Left lung (tissue), 4 donors: ENCODE measurements at regions not wholly inside any gene's neighbourhood (a gene's known extent, or its start where the extent isn't known, plus 50 kb on each side); places are given as distances from the start of the nearest gene placed in this dataset.

ENCODE experiments used
- ATAC-seq: fragments of 200-7000 bp; cut with Tn5 transposase; one replicate; pipeline ENCODE4 v1.9.1; 2020; ENCODE audit warnings: moderate library complexity
- DNase-seq, 4 donors: peaks; one replicate each; pipeline ENCODE4 v3.0.0-alpha.2; 2013 to 2020
- H3K27ac ChIP-seq, 2 donors: fragments of 200-600 bp; sonication (generic) in 1 of 2; one replicate each; pipeline versions ENCODE4 v1.5.0 to v1.8.0; 2020 to 2021
- H3K27me3 ChIP-seq, 2 donors: fragments of 200-600 bp; sonication (generic) in 1 of 2; one replicate each; pipeline versions ENCODE4 v1.5.0 to v1.8.0; 2020 to 2021
- H3K36me3 ChIP-seq, 2 donors: fragments of 200-600 bp; sonication (generic) in 1 of 2; one replicate each; pipeline versions ENCODE4 v1.5.0 to v1.8.0; 2020 to 2021
- H3K4me1 ChIP-seq, 2 donors: fragments of 200-600 bp; one replicate each; pipeline ENCODE4 v1.8.0; 2021
- H3K4me3 ChIP-seq, 2 donors: fragments of 200-600 bp; sonication (generic) in 1 of 2; one replicate each; pipeline versions ENCODE4 v1.5.0 to v1.8.0; 2020 to 2021; ENCODE audit warnings: mild to moderate bottlenecking in 1 of 2
- H3K9me3 ChIP-seq, 2 donors: fragments of 200-600 bp; sonication (generic) in 1 of 2; one replicate each; pipeline versions ENCODE4 v1.5.0 to v1.8.0; 2020 to 2021
- CTCF ChIP-seq, 2 donors: fragments of 200-600 bp; sonication (generic) in 1 of 2; IDR thresholded peaks; one replicate each; pipeline versions ENCODE4 v1.5.0 to v1.8.0; 2021; ENCODE audit warnings: antibody characterized with exemption in 2 of 2
- intact Hi-C, 2 donors: fragments of 100-400 bp; cut with DNase I; formaldehyde crosslinking; loops; one replicate each; pipeline versions ENCODE4 v1.11.2 to v1.14.2; 2022
- donor health status: DM: no; HTN: yes; CAD: no.
- donor health status: DM: no; HTN: no; CAD: no.

- Histone ChIP-seq H3K27ac (no peak overlapping the region), H3K4me1 (no peaks in the 10 kb centered on the region), H3K27me3 (no peaks in the 10 kb centered on the region), H3K36me3 (no peaks in the 10 kb centered on the region), H3K9me3 (peaks cover 0 to 14% of the 10 kb centered on the region in 2 donors), H3K4me3 (no peak overlapping the region)
- DNase-seq (no peak), ATAC-seq (no peak)
- TF ChIP-seq CTCF (IDR thresholded peaks at IDR 0.05), result no peak
- intact Hi-C loops, result no loop called here
Observed at GRCh38 chr17:77515227-77515626, 374.5 kb downstream of the SEC14L1 start.

- Histone ChIP-seq H3K4me3 (no peak overlapping the region), H3K4me1 (no peaks in the 10 kb centered on the region), H3K27ac (no peak overlapping the region), H3K36me3 (no peaks in the 10 kb centered on the region), H3K9me3 (peaks cover 0 to 4% of the 10 kb centered on the region in 2 donors), H3K27me3 (no peaks in the 10 kb centered on the region)
- ATAC-seq (no peak), DNase-seq (no peak)
- no peak for TF ChIP-seq CTCF (IDR thresholded peaks at IDR 0.05)
- intact Hi-C loops, result no loop called here
Observed at GRCh38 chr17:77516902-77517301, 376.1 kb downstream of the SEC14L1 start.

GRCh38 chr17:77521076-77521475 lies 380.3 kb downstream of the SEC14L1 start:
- Histone ChIP-seq H3K9me3 (no peaks in the 10 kb centered on the region), H3K36me3 (no peaks in the 10 kb centered on the region), H3K4me1 (no peaks in the 10 kb centered on the region), H3K27me3 (peaks cover 0 to 2% of the 10 kb centered on the region in 2 donors), H3K27ac (no peak overlapping the region), H3K4me3 (no peak overlapping the region)
- intact Hi-C loops, result no loop called here
- no peak for TF ChIP-seq CTCF (IDR thresholded peaks at IDR 0.05)
- no peak for DNase-seq
- no peak for ATAC-seq

DNA sequence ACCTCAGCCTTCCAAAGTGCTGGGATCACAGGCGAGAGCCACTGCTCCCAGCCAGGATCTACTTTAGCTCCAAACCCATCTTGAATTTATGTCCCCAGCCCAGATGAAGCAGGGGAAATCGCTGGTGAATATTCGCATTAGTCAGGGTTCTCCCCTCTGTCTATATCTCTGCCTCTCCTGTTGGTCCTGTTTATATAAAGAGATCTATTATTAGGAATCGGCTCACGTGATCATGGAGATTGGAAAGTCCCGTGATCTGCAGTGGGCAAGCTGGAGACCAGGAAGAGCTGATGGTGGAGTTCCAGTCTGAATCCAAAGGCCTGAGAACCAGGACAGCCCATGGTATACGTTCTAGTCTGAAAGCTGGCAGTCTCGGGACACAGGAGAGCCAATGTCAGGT lies 382.8 kb downstream of the SEC14L1 start:
- peaks cover 2 to 3% of the 10 kb centered on the region in 2 donors for H3K4me1 ChIP-seq
- intact Hi-C loops, result no loop called here
- peaks cover 3 to 27% of the 10 kb centered on the region in 2 donors for H3K27me3 ChIP-seq
- H3K9me3 ChIP-seq, result no peaks in the 10 kb centered on the region
- ATAC-seq (no peak), DNase-seq (no peak)
- no peak for TF ChIP-seq CTCF (IDR thresholded peaks at IDR 0.05)
- no peak overlapping the region for H3K4me3 ChIP-seq
- no peak overlapping the region for H3K27ac ChIP-seq
- H3K36me3 ChIP-seq, result no peaks in the 10 kb centered on the region

GRCh38 chr17:77526259-77526711 lies 385.5 kb downstream of the SEC14L1 start:
- peak; percentile 45 for ATAC-seq
- H3K4me3 ChIP-seq, result no peak overlapping the region
- no peaks in the 10 kb centered on the region for H3K36me3 ChIP-seq
- no peak for TF ChIP-seq CTCF (IDR thresholded peaks at IDR 0.05)
- intact Hi-C loops, result no loop called here
- H3K9me3 ChIP-seq, result no peaks in the 10 kb centered on the region
- DNase-seq, result no peak
- H3K27me3 ChIP-seq, result peaks cover 15 to 43% of the 10 kb centered on the region in 2 donors
- H3K4me1 ChIP-seq, result peaks cover 8% of the 10 kb centered on the region in 2 donors
- no peak overlapping the region for H3K27ac ChIP-seq
